ENCODE measurements at regions not wholly inside any gene's neighbourhood (a gene's known extent, or its start where the extent isn't known, plus 50 kb on each side); places are given as distances from the start of the nearest gene placed in this dataset.

DNA sequence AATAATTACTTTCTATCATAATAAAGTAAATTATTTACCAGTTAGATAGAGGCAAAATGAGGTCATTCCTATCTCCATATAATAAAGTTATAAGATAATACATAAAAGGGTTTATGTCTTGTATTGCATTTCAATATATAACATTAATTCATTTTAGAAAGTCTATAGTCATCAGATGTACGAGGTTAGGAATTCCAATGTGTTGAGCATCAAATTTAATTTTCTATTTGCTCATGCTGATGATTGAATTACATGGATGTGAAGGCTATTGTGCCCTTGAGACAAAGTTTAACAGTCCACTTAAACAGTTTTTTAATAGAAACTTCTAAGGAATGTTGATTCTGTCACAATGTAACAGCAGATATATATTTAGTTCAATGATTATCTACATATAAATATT, 678.3 kb upstream of the LRRN3 start:
- no peaks in the 10 kb centered on the region for H3K4me1 ChIP-seq
- intact Hi-C loops (cut with DNase I; ENCODE audit: low total_unique reads), result no loop called here
- no peaks in the 10 kb centered on the region for H3K36me3 ChIP-seq
- TF ChIP-seq, protein P1, sequence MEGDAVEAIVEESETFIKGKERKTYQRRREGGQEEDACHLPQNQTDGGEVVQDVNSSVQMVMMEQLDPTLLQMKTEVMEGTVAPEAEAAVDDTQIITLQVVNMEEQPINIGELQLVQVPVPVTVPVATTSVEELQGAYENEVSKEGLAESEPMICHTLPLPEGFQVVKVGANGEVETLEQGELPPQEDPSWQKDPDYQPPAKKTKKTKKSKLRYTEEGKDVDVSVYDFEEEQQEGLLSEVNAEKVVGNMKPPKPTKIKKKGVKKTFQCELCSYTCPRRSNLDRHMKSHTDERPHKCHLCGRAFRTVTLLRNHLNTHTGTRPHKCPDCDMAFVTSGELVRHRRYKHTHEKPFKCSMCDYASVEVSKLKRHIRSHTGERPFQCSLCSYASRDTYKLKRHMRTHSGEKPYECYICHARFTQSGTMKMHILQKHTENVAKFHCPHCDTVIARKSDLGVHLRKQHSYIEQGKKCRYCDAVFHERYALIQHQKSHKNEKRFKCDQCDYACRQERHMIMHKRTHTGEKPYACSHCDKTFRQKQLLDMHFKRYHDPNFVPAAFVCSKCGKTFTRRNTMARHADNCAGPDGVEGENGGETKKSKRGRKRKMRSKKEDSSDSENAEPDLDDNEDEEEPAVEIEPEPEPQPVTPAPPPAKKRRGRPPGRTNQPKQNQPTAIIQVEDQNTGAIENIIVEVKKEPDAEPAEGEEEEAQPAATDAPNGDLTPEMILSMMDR (IDR thresholded peaks at IDR 0.05), result no peak
- no peak for TF ChIP-seq POLR2A (IDR thresholded peaks at IDR 0.05)
- no peaks in the 10 kb centered on the region for H3K9me3 ChIP-seq
- no peaks in the 10 kb centered on the region for H3K27me3 ChIP-seq
- no peak overlapping the region for H3K4me3 ChIP-seq
- no peak for DNase-seq
- no peak overlapping the region for H3K27ac ChIP-seq

- H3K9me3 ChIP-seq, result no peaks in the 10 kb centered on the region
- no peak overlapping the region for H3K27ac ChIP-seq
- no peak for TF ChIP-seq POLR2A (IDR thresholded peaks at IDR 0.05)
- TF ChIP-seq, protein P1 (IDR thresholded peaks at IDR 0.05), result no peak
- H3K27me3 ChIP-seq, result no peaks in the 10 kb centered on the region
- no peak for DNase-seq
- no peak overlapping the region for H3K4me3 ChIP-seq
- intact Hi-C loops (cut with DNase I; ENCODE audit: low total_unique reads), result no loop called here
- H3K4me1 ChIP-seq, result no peaks in the 10 kb centered on the region
- H3K36me3 ChIP-seq, result no peaks in the 10 kb centered on the region
These were observed 677.9 kb upstream of the LRRN3 start for GRCh38 chr7:110413038-110413437.

- TF ChIP-seq, protein P1 (IDR thresholded peaks at IDR 0.05), result no peak
- no peak for TF ChIP-seq POLR2A (IDR thresholded peaks at IDR 0.05)
- Histone ChIP-seq H3K4me3 (no peak overlapping the region), H3K9me3 (no peaks in the 10 kb centered on the region), H3K36me3 (no peaks in the 10 kb centered on the region), H3K4me1 (no peaks in the 10 kb centered on the region), H3K27me3 (no peaks in the 10 kb centered on the region), H3K27ac (no peak overlapping the region)
- no peak for DNase-seq
- intact Hi-C loops (cut with DNase I; ENCODE audit: low total_unique reads), result no loop called here
These were observed 673.3 kb upstream of the LRRN3 start for GRCh38 chr7:110417611-110418010.

- no peaks in the 10 kb centered on the region for H3K4me1 ChIP-seq
- H3K27me3 ChIP-seq, result no peaks in the 10 kb centered on the region
- no peak for DNase-seq
- H3K4me3 ChIP-seq, result no peak overlapping the region
- TF ChIP-seq POLR2A (IDR thresholded peaks at IDR 0.05), result no peak
- TF ChIP-seq, protein P1 (IDR thresholded peaks at IDR 0.05), result no peak
- intact Hi-C loops (cut with DNase I; ENCODE audit: low total_unique reads), result no loop called here
- H3K27ac ChIP-seq, result no peak overlapping the region
- no peaks in the 10 kb centered on the region for H3K36me3 ChIP-seq
- no peaks in the 10 kb centered on the region for H3K9me3 ChIP-seq
These were observed 672.2 kb upstream of the LRRN3 start for GRCh38 chr7:110418659-110419280.

GRCh38 chr7:110420788-110421187, 670.1 kb upstream of the LRRN3 start:
- H3K9me3 ChIP-seq, result no peaks in the 10 kb centered on the region
- no peaks in the 10 kb centered on the region for H3K4me1 ChIP-seq
- H3K27me3 ChIP-seq, result no peaks in the 10 kb centered on the region
- intact Hi-C loops (cut with DNase I; ENCODE audit: low total_unique reads), result no loop called here
- H3K36me3 ChIP-seq, result no peaks in the 10 kb centered on the region
- H3K4me3 ChIP-seq, result no peak overlapping the region
- TF ChIP-seq, protein P1 (IDR thresholded peaks at IDR 0.05), result no peak
- TF ChIP-seq POLR2A (IDR thresholded peaks at IDR 0.05), result no peak
- no peak overlapping the region for H3K27ac ChIP-seq
- DNase-seq, result no peak

Data from uterus (tissue), 3 donors.